GM21423 (cell line): ENCODE measurements at regions not wholly inside any gene's neighbourhood (a gene's known extent, or its start where the extent isn't known, plus 50 kb on each side); places are given as distances from the start of the nearest gene placed in this dataset.

Source experiments
- ATAC-seq: cut with Tn5 transposase; IDR thresholded peaks from one replicate; pipeline ENCODE4 v1.9.1; 2021; ENCODE audit warnings: mild to moderate bottlenecking, moderate library complexity; ENCODE audit not compliant: unreplicated experiment

- no peak for ATAC-seq
Observed at GRCh38 chr16:86924537-86924936, 346.2 kb downstream of the FOXL1 start.

GRCh38 chr16:86925067-86925791 lies 346.9 kb downstream of the FOXL1 start:
- no peak for ATAC-seq

- no peak for ATAC-seq
Observed at GRCh38 chr16:86926181-86927094, 348.1 kb downstream of the FOXL1 start.

GRCh38 chr16:86927699-86928098 lies 349.4 kb downstream of the FOXL1 start:
- no peak for ATAC-seq

GRCh38 chr16:86928523-86929011 lies 350.2 kb downstream of the FOXL1 start:
- ATAC-seq: no peak

- ATAC-seq: no peak
Observed at GRCh38 chr16:86929057-86929871, 350.9 kb downstream of the FOXL1 start.

- ATAC-seq: no peak
Observed at GRCh38 chr16:86930001-86930400, 351.7 kb downstream of the FOXL1 start.

- ATAC-seq: no peak
Observed at GRCh38 chr16:86930663-86931373, 352.5 kb downstream of the FOXL1 start.

GRCh38 chr16:86931410-86931941 lies 353.1 kb downstream of the FOXL1 start:
- no peak for ATAC-seq

GRCh38 chr16:86932130-86932982 lies 354.0 kb downstream of the FOXL1 start:
- ATAC-seq: no peak

- ATAC-seq: no peak
Observed at GRCh38 chr16:86934581-86935375, 356.4 kb downstream of the FOXL1 start.

GRCh38 chr16:86939609-86940008 lies 361.3 kb downstream of the FOXL1 start:
- no peak for ATAC-seq

GRCh38 chr16:86941731-86942130 lies 363.4 kb downstream of the FOXL1 start:
- ATAC-seq: no peak

- no peak for ATAC-seq
Observed at GRCh38 chr16:86942151-86943051, 364.1 kb downstream of the FOXL1 start.

GRCh38 chr16:86945166-86945900 lies 367.0 kb downstream of the FOXL1 start:
- no peak for ATAC-seq

- ATAC-seq: no peak
Observed at GRCh38 chr16:86946396-86946795, 368.0 kb downstream of the FOXL1 start.

- no peak for ATAC-seq
Observed at GRCh38 chr16:86946981-86947380, 368.6 kb downstream of the FOXL1 start.
